DMS153 treated with DMSO at 0.1 percent for 48 hours (cell line): ENCODE measurements at regions not wholly inside any gene's neighbourhood (a gene's known extent, or its start where the extent isn't known, plus 50 kb on each side); places are given as distances from the start of the nearest gene placed in this dataset.
"Not testable (repeated sequence)": the region's sequence is repeated elsewhere in the genome, so short reads cannot be mapped to it uniquely, and the experiment has no call there.

Source experiments
- DNase-seq: peaks from one replicate; lab custom pipeline; 2025; ENCODE audit not compliant: unreplicated experiment; lab: John Stamatoyannopoulos, UW

- peak; percentile 85 for DNase-seq
Measured at GRCh38 chr2:215833531-215834162, 179.7 kb downstream of the MREG start.

GRCh38 chr2:215832791-215833190 is 180.6 kb downstream of the MREG start:
- no peak for DNase-seq

GRCh38 chr2:215831296-215831913 is 181.9 kb downstream of the MREG start:
- DNase-seq, result no peak

GRCh38 chr2:215830304-215830703 is 183.0 kb downstream of the MREG start:
- DNase-seq, result no peak

- DNase-seq, result no peak
Measured at GRCh38 chr2:215829261-215829660, 184.1 kb downstream of the MREG start.

GRCh38 chr2:215828528-215829184 is 184.7 kb downstream of the MREG start:
- no peak for DNase-seq

- no peak for DNase-seq
Measured at GRCh38 chr2:215826838-215827441, 186.4 kb downstream of the MREG start.

- DNase-seq, result no peak
Measured at GRCh38 chr2:215826376-215826775, 187.0 kb downstream of the MREG start.

- DNase-seq, result no peak
Measured at GRCh38 chr2:215825707-215826106, 187.6 kb downstream of the MREG start.

GRCh38 chr2:215821298-215821697 is 192.1 kb downstream of the MREG start:
- not testable (repeated sequence) for DNase-seq

- DNase-seq, result not testable (repeated sequence)
Measured at GRCh38 chr2:215819713-215820112, 193.6 kb downstream of the MREG start.

- DNase-seq, result no peak
Measured at GRCh38 chr2:215817046-215817445, 196.3 kb downstream of the MREG start.

GRCh38 chr2:215816424-215816823 is 196.9 kb downstream of the MREG start:
- DNase-seq, result no peak

- no peak for DNase-seq
Measured at GRCh38 chr2:215815960-215816359, 197.4 kb downstream of the MREG start.

GRCh38 chr2:215812966-215813365 is 200.4 kb downstream of the MREG start:
- DNase-seq, result no peak

- DNase-seq, result no peak
Measured at GRCh38 chr2:215811409-215812345, 201.7 kb downstream of the MREG start.

- DNase-seq, result no peak
Measured at GRCh38 chr2:215811003-215811402, 202.3 kb downstream of the MREG start.

GRCh38 chr2:215808996-215809395 is 204.4 kb downstream of the MREG start:
- DNase-seq, result no peak

- DNase-seq, result no peak
Measured at GRCh38 chr2:215808194-215808593, 205.2 kb downstream of the MREG start.

- DNase-seq, result no peak
Measured at GRCh38 chr2:215805493-215805892, 207.9 kb downstream of the MREG start.

- no peak for DNase-seq
Measured at GRCh38 chr2:215803150-215803549, 210.2 kb downstream of the MREG start.
